Endothelial cell of umbilical vein (primary cell): ENCODE measurements at regions not wholly inside any gene's neighbourhood (a gene's known extent, or its start where the extent isn't known, plus 50 kb on each side); places are given as distances from the start of the nearest gene placed in this dataset.

Experiments
- BruUV-seq: library from RNA; stranded (reverse); fragments of 400-500 nt; replicated peaks from 2 replicates; lab custom pipeline; 2021; lab: Mats Ljungman, UMichigan
- CTCF ChIA-PET: fragments of 300-600, 350-600 bp; sonication (Branson Sonifier 250); formaldehyde crosslinking; loops from one replicate; lab custom pipeline; 2021; ENCODE audit warnings: antibody characterized with exemption, inconsistent platforms; lab: Charles Lee
- POLR2A ChIA-PET: fragments of 300-600, 350-600 bp; sonication (Branson Sonifier 250); formaldehyde crosslinking; loops from one replicate; lab custom pipeline; 2021; ENCODE audit warnings: antibody characterized with exemption, inconsistent platforms; lab: Charles Lee
- DNase-seq: peaks from one replicate; pipeline ENCODE4 v3.0.0-alpha.2; 2011; ENCODE audit warnings: low read depth, low spot score
- FAIRE-seq: peaks from 2 replicates; lab custom pipeline; 2011; peaks lifted over from hg19 to GRCh38; lab: Jason Lieb, UNC
- H2AFZ ChIP-seq: 2 replicates; pipeline ENCODE4 v1.6.0; 2012; ENCODE audit warnings: low read depth, low read length, control low read depth, inconsistent platforms
- H3K27ac ChIP-seq: 2 replicates; pipeline ENCODE4 v1.5.1; 2011; ENCODE audit warnings: low read depth, mild to moderate bottlenecking, control low read depth, low read length, moderate library complexity; ENCODE audit not compliant: insufficient read depth
- H3K27me3 ChIP-seq, 2 experiments: 2 replicates each; pipeline versions ENCODE4 v1.6.0 to v1.6.1; 2011; ENCODE audit warnings: low read length in 2 of 2, mixed read lengths in 1 of 2; ENCODE audit not compliant: control insufficient read depth in 2 of 2, insufficient read depth in 2 of 2
- H3K36me3 ChIP-seq, 2 experiments: 2 replicates in 1 of 2; 3 replicates in 1 of 2; pipeline ENCODE4 v1.5.1; 2011; ENCODE audit warnings: low read length in 2 of 2, mild to moderate bottlenecking in 1 of 2, moderate library complexity in 1 of 2; ENCODE audit not compliant: control insufficient read depth in 2 of 2, insufficient read depth in 2 of 2; ENCODE audit errors: extremely low read depth in 1 of 2
- H3K4me1 ChIP-seq: 3 replicates; pipeline ENCODE4 v1.5.1; 2011; ENCODE audit warnings: mild to moderate bottlenecking, low read length; ENCODE audit not compliant: control insufficient read depth, insufficient read depth; ENCODE audit errors: extremely low read depth
- H3K4me2 ChIP-seq: 2 replicates; pipeline ENCODE4 v1.6.1; 2011; ENCODE audit warnings: low read length, control low read depth, mixed read lengths; ENCODE audit not compliant: insufficient read depth
- H3K4me3 ChIP-seq, 3 experiments: fragments of 200-600 bp in 1 of 3; sonication (generic), shearing (Covaris generic) in 1 of 3; replicated peaks in 1 of 3; 2 replicates each; pipeline ENCODE4 v1.5.1; 2011 to 2016; ENCODE audit warnings: control low read depth in 3 of 3, low read length in 3 of 3, mild to moderate bottlenecking in 2 of 3, inconsistent platforms in 1 of 3, low read depth in 1 of 3, moderate library complexity in 1 of 3; ENCODE audit not compliant: insufficient read depth in 1 of 3
- H3K79me2 ChIP-seq: 2 replicates; pipeline ENCODE4 v1.6.0; 2012; ENCODE audit warnings: low read length, inconsistent platforms; ENCODE audit not compliant: control insufficient read depth, insufficient read depth
- H3K9ac ChIP-seq: replicated peaks from 2 replicates; pipeline ENCODE3; 2011; ENCODE audit warnings: low read length, control low read depth; ENCODE audit not compliant: insufficient read depth; ENCODE audit errors: extremely low read depth
- H3K9me1 ChIP-seq: replicated peaks from 3 replicates; pipeline ENCODE4 v1.6.0; 2011; ENCODE audit warnings: mild to moderate bottlenecking, low read length; ENCODE audit not compliant: control insufficient read depth, insufficient read depth; ENCODE audit errors: extremely low read depth
- H3K9me3 ChIP-seq: replicated peaks from 2 replicates; pipeline ENCODE4 v1.5.1; 2012; ENCODE audit warnings: low read length, inconsistent platforms; ENCODE audit not compliant: control insufficient read depth, insufficient read depth
- H4K20me1 ChIP-seq: replicated peaks from 2 replicates; pipeline ENCODE3; 2011; ENCODE audit warnings: mild to moderate bottlenecking, low read length; ENCODE audit not compliant: control insufficient read depth, insufficient read depth; ENCODE audit errors: extremely low read depth
- EZH2 ChIP-seq: IDR thresholded peaks from 2 replicates; pipeline ENCODE4 v1.6.1; 2012; ENCODE audit warnings: borderline replicate concordance, low read depth, mild to moderate bottlenecking, moderate library complexity, low read length, inconsistent platforms; ENCODE audit not compliant: severe bottlenecking
- FOS ChIP-seq: IDR thresholded peaks from 2 replicates; pipeline ENCODE4 v1.6.1; 2011; ENCODE audit warnings: mild to moderate bottlenecking, low read length, moderate library complexity, borderline replicate concordance; ENCODE audit not compliant: insufficient read depth
- GATA2 ChIP-seq: IDR thresholded peaks from 2 replicates; pipeline ENCODE4 v1.7.0; 2011; ENCODE audit warnings: low read depth, mild to moderate bottlenecking, moderate library complexity, mixed read lengths, low read length; ENCODE audit not compliant: insufficient read length, insufficient read depth
- JUN ChIP-seq: IDR thresholded peaks from 2 replicates; pipeline ENCODE4 v1.6.1; 2011; ENCODE audit warnings: borderline replicate concordance, low read depth; ENCODE audit not compliant: insufficient read length, insufficient read depth
- MYC ChIP-seq: IDR thresholded peaks from one replicate; pipeline ENCODE4 v1.6.1; 2011; ENCODE audit warnings: mild to moderate bottlenecking, low read depth, low read length
- POLR2A ChIP-seq: IDR thresholded peaks from 2 replicates; pipeline ENCODE4 v1.6.1; 2012; ENCODE audit warnings: low read depth, mild to moderate bottlenecking, control low read depth, low read length
- POLR2AphosphoS5 ChIP-seq: IDR thresholded peaks from 2 replicates; pipeline ENCODE4 v1.6.1; 2012; ENCODE audit warnings: low read depth, mild to moderate bottlenecking, control low read depth, low read length, moderate library complexity; ENCODE audit not compliant: insufficient read depth
- dilution Hi-C: fragments of 300-500 bp; cut with MboI; formaldehyde crosslinking; loops from one replicate; pipeline ENCODE4 v1.15.0; 2019; ENCODE audit warnings: low sequenced_read_pairs; ENCODE audit not compliant: extremely low pct_ligation_motif_present
- intact Hi-C: fragments of 100-400 bp; cut with micrococcal nuclease; formaldehyde crosslinking; loops from one replicate; pipeline ENCODE4 v1.10.0; 2022
- TF ChIP-seq, protein P1 (sequence below): IDR thresholded peaks from 2 replicates; pipeline ENCODE4 v1.6.1; 2011; ENCODE audit not compliant: insufficient read depth, insufficient read length
- TF ChIP-seq, protein P2 (sequence below), 2 donors: IDR thresholded peaks; 1 replicate in 1 of 2; 2 replicates in 1 of 2; pipeline ENCODE4 v1.5.1; 2011; ENCODE audit warnings: low read length in 2 of 2, mild to moderate bottlenecking in 2 of 2, moderate library complexity in 2 of 2, control low read depth in 1 of 2, inconsistent platforms in 1 of 2, low read depth in 1 of 2; ENCODE audit not compliant: insufficient read depth in 1 of 2; ENCODE audit errors: extremely low read depth in 1 of 2

DNA sequence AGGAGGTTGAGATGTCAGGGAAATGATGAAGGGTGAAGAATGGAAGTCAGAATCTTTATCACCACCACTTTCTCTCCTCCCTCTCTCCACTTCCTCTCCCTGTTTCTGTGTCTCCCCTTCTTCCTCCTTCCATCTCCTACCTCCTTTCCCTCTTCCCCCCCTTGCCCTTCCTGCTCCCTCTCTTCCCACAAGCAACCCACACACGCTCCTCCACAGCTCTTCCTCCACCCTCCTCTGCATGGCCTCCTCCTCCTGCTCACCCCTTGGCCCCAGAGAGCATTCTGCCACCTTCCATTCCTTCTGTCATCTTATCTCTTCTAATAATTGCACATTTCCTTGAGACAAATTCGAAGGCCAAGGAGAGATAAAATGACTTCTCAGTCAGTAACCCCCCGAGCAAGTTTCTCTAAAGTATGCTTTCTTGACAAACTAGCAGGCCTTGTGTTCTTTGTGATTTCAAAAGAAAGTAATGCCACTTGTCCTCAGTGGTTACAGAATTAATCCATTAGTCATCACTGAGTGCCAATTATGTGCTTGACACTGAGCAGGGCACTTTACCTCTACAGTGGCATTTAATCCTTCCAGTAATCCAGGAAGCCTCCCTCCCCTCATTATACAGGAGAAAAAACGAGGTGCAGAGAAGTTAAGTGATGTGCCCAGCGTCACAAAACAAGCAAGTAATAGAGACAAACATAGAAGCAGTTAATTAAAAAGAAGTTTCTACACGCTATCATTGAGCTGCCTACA, 72.3 kb upstream of the CCL1 start:
- Histone ChIP-seq H3K4me2 (no peak overlapping the region), H3K27ac (no peak overlapping the region), H3K9ac (no peak overlapping the region), H3K36me3 (no peaks in the 10 kb centered on the region), H3K4me3 (no peak overlapping the region), H3K79me2 (no peaks in the 10 kb centered on the region), H2AFZ (no peak overlapping the region), H3K27me3 (peaks cover 0 to 6% of the 10 kb centered on the region in 2 experiments), H3K9me3 (no peaks in the 10 kb centered on the region), H3K4me1 (no peaks in the 10 kb centered on the region), H4K20me1 (no peaks in the 10 kb centered on the region), H3K9me1 (no peaks in the 10 kb centered on the region)
- no peak for FAIRE-seq
- intact Hi-C loops (no loop called here), dilution Hi-C loops (no loop called here)
- no peak for TF ChIP-seq EZH2
- TF ChIP-seq POLR2A = no peak
- TF ChIP-seq GATA2 = no peak
- no peak for TF ChIP-seq MYC
- TF ChIP-seq, protein P1, sequence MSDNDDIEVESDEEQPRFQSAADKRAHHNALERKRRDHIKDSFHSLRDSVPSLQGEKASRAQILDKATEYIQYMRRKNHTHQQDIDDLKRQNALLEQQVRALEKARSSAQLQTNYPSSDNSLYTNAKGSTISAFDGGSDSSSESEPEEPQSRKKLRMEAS = no peak
- no peak for TF ChIP-seq FOS
- TF ChIP-seq, protein P2, sequence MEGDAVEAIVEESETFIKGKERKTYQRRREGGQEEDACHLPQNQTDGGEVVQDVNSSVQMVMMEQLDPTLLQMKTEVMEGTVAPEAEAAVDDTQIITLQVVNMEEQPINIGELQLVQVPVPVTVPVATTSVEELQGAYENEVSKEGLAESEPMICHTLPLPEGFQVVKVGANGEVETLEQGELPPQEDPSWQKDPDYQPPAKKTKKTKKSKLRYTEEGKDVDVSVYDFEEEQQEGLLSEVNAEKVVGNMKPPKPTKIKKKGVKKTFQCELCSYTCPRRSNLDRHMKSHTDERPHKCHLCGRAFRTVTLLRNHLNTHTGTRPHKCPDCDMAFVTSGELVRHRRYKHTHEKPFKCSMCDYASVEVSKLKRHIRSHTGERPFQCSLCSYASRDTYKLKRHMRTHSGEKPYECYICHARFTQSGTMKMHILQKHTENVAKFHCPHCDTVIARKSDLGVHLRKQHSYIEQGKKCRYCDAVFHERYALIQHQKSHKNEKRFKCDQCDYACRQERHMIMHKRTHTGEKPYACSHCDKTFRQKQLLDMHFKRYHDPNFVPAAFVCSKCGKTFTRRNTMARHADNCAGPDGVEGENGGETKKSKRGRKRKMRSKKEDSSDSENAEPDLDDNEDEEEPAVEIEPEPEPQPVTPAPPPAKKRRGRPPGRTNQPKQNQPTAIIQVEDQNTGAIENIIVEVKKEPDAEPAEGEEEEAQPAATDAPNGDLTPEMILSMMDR (IDR thresholded peaks at IDR 0.05; ENCODE audit: extremely low read depth in 1 of 2, insufficient read depth in 1 of 2, low read depth in 1 of 2, low read length in 2 of 2) = no peak
- no peak for TF ChIP-seq JUN
- no peak for TF ChIP-seq POLR2AphosphoS5
- ChIA-PET POLR2A (no interaction called here), CTCF (interaction anchor here (1.5 kb wide), 1 partner anchor 15 kb away, joined by 6 read pairs; no protein-coding TSS in a partner anchor)
- no TSS peak for BruUV-seq
- no peak for DNase-seq
